HCT116 (cell line): ENCODE measurements at regions not wholly inside any gene's neighbourhood (a gene's known extent, or its start where the extent isn't known, plus 50 kb on each side); places are given as distances from the start of the nearest gene placed in this dataset.

Experiments
- ATAC-seq: fragments of 200-7000 bp; cut with Tn5 transposase; 2 replicates; pipeline ENCODE4 v1.9.1; 2020; ENCODE audit warnings: mild to moderate bottlenecking, moderate library complexity
- BruUV-seq: library from RNA; stranded (reverse); fragments of 400-500 nt; replicated peaks from 2 replicates; lab custom pipeline; 2021; lab: Mats Ljungman, UMichigan
- CTCF ChIA-PET: fragments of 300-600 bp; sonication (Branson Sonifier 250); formaldehyde crosslinking; loops from one replicate; lab custom pipeline; 2021; ENCODE audit warnings: antibody characterized with exemption; lab: Charles Lee
- POLR2A ChIA-PET: fragments of 300-600, 350-600 bp; sonication (Branson Sonifier 250); formaldehyde crosslinking; loops from one replicate; lab custom pipeline; 2021; ENCODE audit warnings: antibody characterized with exemption; lab: Charles Lee
- RAD21 ChIA-PET, 2 experiments: fragments of 300-600 bp; sonication (Branson Sonifier 250); formaldehyde crosslinking; loops; one replicate each; lab custom pipeline; 2023; ENCODE audit warnings: low total read pairs in 2 of 2; ENCODE audit not compliant: uncharacterized antibody in 2 of 2, unreplicated experiment in 2 of 2, low non-redundant PET in 1 of 2; lab: Charles Lee
- DNase-seq: peaks from one replicate; pipeline ENCODE4 v3.0.0-alpha.2; 2010; ENCODE audit warnings: low read depth, low spot score
- H2AFZ ChIP-seq: fragments of 200-600 bp; shearing (Covaris generic), sonication (generic); 2 replicates; pipeline ENCODE4 v1.6.1; 2017; ENCODE audit warnings: low read depth, mixed run types, mixed read lengths, antibody characterized with exemption, low read length; ENCODE audit not compliant: poor library complexity, severe bottlenecking
- H3K27ac ChIP-seq: 2 replicates; pipeline ENCODE4 v1.5.1; 2012; ENCODE audit warnings: low read depth, low read length
- H3K27me3 ChIP-seq: fragments of 200-600 bp; sonication (generic); 2 replicates; pipeline ENCODE4 v1.6.1; 2016; ENCODE audit warnings: mixed run types, low read length, mixed read lengths; ENCODE audit not compliant: insufficient read depth
- H3K36me3 ChIP-seq, 2 experiments: fragments of 200-500 bp in 1 of 2; fragments of 200-600 bp in 1 of 2; sonication (Bioruptor generic) in 1 of 2; sonication (generic) in 1 of 2; 2 replicates each; pipeline versions ENCODE4 v1.5.1 to v1.6.1; 2014 to 2016; ENCODE audit warnings: low read length in 2 of 2, inconsistent platforms in 1 of 2, mixed read lengths in 1 of 2, mixed run types in 1 of 2; ENCODE audit not compliant: insufficient read depth in 2 of 2, control insufficient read depth in 1 of 2
- H3K4me1 ChIP-seq, 2 experiments: fragments of 200-600 bp in 1 of 2; sonication (generic) in 1 of 2; 2 replicates each; pipeline versions ENCODE4 v1.5.1 to v1.6.1; 2012 to 2017; ENCODE audit warnings: low read length in 2 of 2, inconsistent platforms in 1 of 2, mild to moderate bottlenecking in 1 of 2, mixed read lengths in 1 of 2, mixed run types in 1 of 2, moderate library complexity in 1 of 2; ENCODE audit not compliant: insufficient read depth in 2 of 2, control insufficient read depth in 1 of 2
- H3K4me2 ChIP-seq: fragments of 200-600 bp; sonication (generic); 2 replicates; pipeline ENCODE4 v1.6.1; 2017; ENCODE audit warnings: mixed run types, low read length, mixed read lengths
- H3K4me3 ChIP-seq, 2 experiments: fragments of 200-600 bp in 1 of 2; sonication (generic) in 1 of 2; replicated peaks in 1 of 2; 2 replicates each; pipeline ENCODE4 v1.5.1; 2011 to 2016; ENCODE audit warnings: low read length in 2 of 2, control low read depth in 1 of 2, low read depth in 1 of 2, mild to moderate bottlenecking in 1 of 2, mixed read lengths in 1 of 2, mixed run types in 1 of 2
- H3K79me2 ChIP-seq: fragments of 200-600 bp; sonication (generic); 2 replicates; pipeline ENCODE4 v1.6.1; 2017; ENCODE audit warnings: mild to moderate bottlenecking, mixed run types, low read length, moderate library complexity, mixed read lengths; ENCODE audit not compliant: insufficient read depth
- H3K9ac ChIP-seq: fragments of 200-600 bp; sonication (generic); 2 replicates; pipeline ENCODE4 v1.6.1; 2016; ENCODE audit warnings: low read length, mixed read lengths
- H3K9me2 ChIP-seq: fragments of 200-600 bp; sonication (generic), shearing (Covaris generic); 2 replicates; pipeline ENCODE4 v1.6.1; 2017; ENCODE audit warnings: mixed run types, mild to moderate bottlenecking, moderate library complexity; ENCODE audit not compliant: insufficient read depth
- H3K9me3 ChIP-seq, 2 experiments: fragments of 200-500 bp in 1 of 2; fragments of 200-600 bp in 1 of 2; sonication (Bioruptor generic) in 1 of 2; sonication (generic) in 1 of 2; 2 replicates each; pipeline ENCODE4 v1.6.1; 2014 to 2017; ENCODE audit warnings: low read length in 2 of 2, mixed read lengths in 2 of 2, inconsistent platforms in 1 of 2, low read depth in 1 of 2, mild to moderate bottlenecking in 1 of 2, mixed run types in 1 of 2, moderate library complexity in 1 of 2; ENCODE audit not compliant: control insufficient read depth in 1 of 2, insufficient read depth in 1 of 2
- H4K20me1 ChIP-seq: fragments of 200-600 bp; sonication (generic), shearing (Covaris generic); 2 replicates; pipeline ENCODE4 v1.6.1; 2017; ENCODE audit warnings: mixed run types, mild to moderate bottlenecking, moderate library complexity; ENCODE audit not compliant: insufficient read depth
- CBX3 ChIP-seq: IDR thresholded peaks from 2 replicates; pipeline ENCODE4 v1.6.1; 2012; ENCODE audit warnings: low read depth
- EGR1 ChIP-seq: IDR thresholded peaks from 2 replicates; pipeline ENCODE4 v1.6.1; 2012; ENCODE audit warnings: low read depth
- EZH2 ChIP-seq: fragments of 200-600 bp; sonication (generic); IDR thresholded peaks from 2 replicates; pipeline ENCODE4 v1.6.1; 2017; ENCODE audit warnings: antibody characterized with exemption, mixed run types
- EZH2phosphoT487 ChIP-seq: fragments of 200-600 bp; IDR thresholded peaks from 2 replicates; pipeline ENCODE4 v1.6.1; 2018; ENCODE audit warnings: antibody characterized with exemption, borderline replicate concordance
- FOSL1 ChIP-seq: IDR thresholded peaks from 2 replicates; pipeline ENCODE4 v1.6.1; 2012; ENCODE audit warnings: low read depth
- MAX ChIP-seq: IDR thresholded peaks from 2 replicates; pipeline ENCODE4 v1.6.1; 2012
- RAD21 ChIP-seq: IDR thresholded peaks from 2 replicates; pipeline ENCODE4 v1.6.1; 2012; ENCODE audit warnings: low read depth, mild to moderate bottlenecking
- REST ChIP-seq: IDR thresholded peaks from 2 replicates; pipeline ENCODE4 v1.6.1; 2012; ENCODE audit warnings: low read depth
- SIN3A ChIP-seq: IDR thresholded peaks from 2 replicates; pipeline ENCODE4 v1.6.1; 2012; ENCODE audit warnings: low read depth
- TCF7L2 ChIP-seq: IDR thresholded peaks from 2 replicates; pipeline ENCODE4 v1.7.0; 2011; ENCODE audit warnings: borderline replicate concordance, inconsistent platforms; ENCODE audit not compliant: insufficient read depth, insufficient read length; ENCODE audit errors: extremely low read depth
- ZBTB33 ChIP-seq: IDR thresholded peaks from 2 replicates; pipeline ENCODE4 v1.6.1; 2011; ENCODE audit warnings: mild to moderate bottlenecking, low read length, moderate library complexity; ENCODE audit not compliant: insufficient replicate concordance; ENCODE audit errors: extremely low read depth
- ZNF274 ChIP-seq: fragments of 200-500 bp; sonication (Bioruptor generic); IDR thresholded peaks from 2 replicates; pipeline ENCODE4 v1.6.1; 2014; ENCODE audit warnings: mild to moderate bottlenecking, low read depth, low read length, inconsistent platforms
- intact Hi-C: fragments of 100-400 bp; cut with micrococcal nuclease; formaldehyde crosslinking; loops from 2 replicates; pipeline ENCODE4 v1.10.0; 2022

GRCh38 chr11:98828986-98829708, 191.6 kb upstream of the CNTN5 start (continued):
- TF ChIP-seq TCF7L2 (no peak), ZBTB33 (no peak), EZH2 (no peak)

- H3K27ac ChIP-seq: no peak overlapping the region
- peaks cover 0 to 41% of the 10 kb centered on the region in 2 experiments; a peak in 2 of 4 replicates for H3K9me3 ChIP-seq
- intact Hi-C loops: no loop called here
- ATAC-seq (no peak), DNase-seq (no peak)
- no peak overlapping the region for H2AFZ ChIP-seq
- no peak overlapping the region for H3K9ac ChIP-seq
- H3K9me2 ChIP-seq: no peaks in the 10 kb centered on the region
- no peaks in the 10 kb centered on the region for H3K4me1 ChIP-seq
- ChIA-PET POLR2A (no interaction called here), CTCF (no interaction called here), RAD21 (no interaction called here)
- H4K20me1 ChIP-seq: no peaks in the 10 kb centered on the region
- BruUV-seq: no TSS peak
- H3K4me2 ChIP-seq: no peak overlapping the region
- H3K36me3 ChIP-seq: no peaks in the 10 kb centered on the region
- TF ChIP-seq CBX3: no peak
- TF ChIP-seq REST: no peak
- no peak for TF ChIP-seq SIN3A
- TF ChIP-seq FOSL1: no peak
- TF ChIP-seq ZNF274: no peak
- TF ChIP-seq ZBTB33: no peak
- no peak for TF ChIP-seq RAD21
- no peak for TF ChIP-seq EGR1
- TF ChIP-seq MAX: no peak
- TF ChIP-seq TCF7L2: no peak
- TF ChIP-seq EZH2phosphoT487: no peak
- TF ChIP-seq EZH2: no peak
- TF ChIP-seq, all 23 proteins: peak for 0
- Histone ChIP-seq H3K79me2 (no peaks in the 10 kb centered on the region), H3K27me3 (no peaks in the 10 kb centered on the region), H3K4me3 (no peak overlapping the region)
Observed at GRCh38 chr11:98829971-98830370, 190.8 kb upstream of the CNTN5 start.
